GM12873 (cell line): ENCODE measurements at regions not wholly inside any gene's neighbourhood (a gene's known extent, or its start where the extent isn't known, plus 50 kb on each side); places are given as distances from the start of the nearest gene placed in this dataset.

Experiments used
- CTCF ChIP-seq: IDR thresholded peaks from 2 replicates; pipeline ENCODE4 v1.5.1; 2012; ENCODE audit warnings: low read depth, mild to moderate bottlenecking, moderate library complexity, low read length, control low read depth; ENCODE audit not compliant: insufficient read depth; ENCODE audit errors: missing control alignments

GRCh38 chr17:77662833-77663232, 295.7 kb upstream of the TNRC6C start:
- TF ChIP-seq CTCF, result no peak

- TF ChIP-seq CTCF, result no peak
Measured at GRCh38 chr17:77664097-77664729, 294.3 kb upstream of the TNRC6C start.

- no peak for TF ChIP-seq CTCF
Measured at GRCh38 chr17:77665833-77666232, 292.7 kb upstream of the TNRC6C start.

GRCh38 chr17:77666462-77666861, 292.0 kb upstream of the TNRC6C start:
- no peak for TF ChIP-seq CTCF

- no peak for TF ChIP-seq CTCF
Measured at GRCh38 chr17:77666881-77667395, 291.6 kb upstream of the TNRC6C start.

- TF ChIP-seq CTCF, result no peak
Measured at GRCh38 chr17:77667478-77667877, 291.0 kb upstream of the TNRC6C start.

GRCh38 chr17:77668518-77668917, 290.0 kb upstream of the TNRC6C start:
- no peak for TF ChIP-seq CTCF
